ENCODE measurements at regions not wholly inside any gene's neighbourhood (a gene's known extent, or its start where the extent isn't known, plus 50 kb on each side); places are given as distances from the start of the nearest gene placed in this dataset.

DNA sequence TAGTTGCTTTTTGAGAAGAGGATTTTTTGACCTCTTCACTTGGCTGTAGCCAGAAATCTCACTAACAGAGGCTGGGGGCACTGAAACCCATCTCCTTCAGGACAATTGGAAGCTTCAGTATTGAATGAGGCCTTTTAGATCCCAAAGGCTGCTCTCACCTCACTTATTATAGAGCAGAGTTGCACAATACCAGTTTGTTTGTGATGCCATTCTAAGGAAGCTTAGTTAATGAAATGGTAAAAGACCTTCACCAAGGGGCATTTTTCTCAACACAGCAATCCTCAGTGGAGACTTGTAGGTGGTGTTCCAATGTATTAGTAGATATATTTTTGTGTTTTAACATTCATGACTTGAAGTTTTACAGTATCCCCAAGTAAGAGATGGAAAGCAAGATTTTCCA lies 71.0 kb upstream of the RFX8 start (continued):
- TF ChIP-seq, protein P1, sequence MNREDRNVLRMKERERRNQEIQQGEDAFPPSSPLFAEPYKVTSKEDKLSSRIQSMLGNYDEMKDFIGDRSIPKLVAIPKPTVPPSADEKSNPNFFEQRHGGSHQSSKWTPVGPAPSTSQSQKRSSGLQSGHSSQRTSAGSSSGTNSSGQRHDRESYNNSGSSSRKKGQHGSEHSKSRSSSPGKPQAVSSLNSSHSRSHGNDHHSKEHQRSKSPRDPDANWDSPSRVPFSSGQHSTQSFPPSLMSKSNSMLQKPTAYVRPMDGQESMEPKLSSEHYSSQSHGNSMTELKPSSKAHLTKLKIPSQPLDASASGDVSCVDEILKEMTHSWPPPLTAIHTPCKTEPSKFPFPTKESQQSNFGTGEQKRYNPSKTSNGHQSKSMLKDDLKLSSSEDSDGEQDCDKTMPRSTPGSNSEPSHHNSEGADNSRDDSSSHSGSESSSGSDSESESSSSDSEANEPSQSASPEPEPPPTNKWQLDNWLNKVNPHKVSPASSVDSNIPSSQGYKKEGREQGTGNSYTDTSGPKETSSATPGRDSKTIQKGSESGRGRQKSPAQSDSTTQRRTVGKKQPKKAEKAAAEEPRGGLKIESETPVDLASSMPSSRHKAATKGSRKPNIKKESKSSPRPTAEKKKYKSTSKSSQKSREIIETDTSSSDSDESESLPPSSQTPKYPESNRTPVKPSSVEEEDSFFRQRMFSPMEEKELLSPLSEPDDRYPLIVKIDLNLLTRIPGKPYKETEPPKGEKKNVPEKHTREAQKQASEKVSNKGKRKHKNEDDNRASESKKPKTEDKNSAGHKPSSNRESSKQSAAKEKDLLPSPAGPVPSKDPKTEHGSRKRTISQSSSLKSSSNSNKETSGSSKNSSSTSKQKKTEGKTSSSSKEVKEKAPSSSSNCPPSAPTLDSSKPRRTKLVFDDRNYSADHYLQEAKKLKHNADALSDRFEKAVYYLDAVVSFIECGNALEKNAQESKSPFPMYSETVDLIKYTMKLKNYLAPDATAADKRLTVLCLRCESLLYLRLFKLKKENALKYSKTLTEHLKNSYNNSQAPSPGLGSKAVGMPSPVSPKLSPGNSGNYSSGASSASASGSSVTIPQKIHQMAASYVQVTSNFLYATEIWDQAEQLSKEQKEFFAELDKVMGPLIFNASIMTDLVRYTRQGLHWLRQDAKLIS (CRISPR knock-in tag; IDR thresholded peaks at IDR 0.05), result no peak
- TF ChIP-seq SREBF1 (IDR thresholded peaks at IDR 0.05; ENCODE audit: borderline replicate concordance, low read depth, low read length) (no peak), HDAC1 (IDR thresholded peaks at IDR 0.05) (no peak), SUPT5H (IDR thresholded peaks at IDR 0.05) (no peak), SNRNP70 (optimal IDR thresholded peaks at IDR 0.05; ENCODE audit: low read depth, low read length) (no peak), ZNF583 (CRISPR knock-in tag; IDR thresholded peaks at IDR 0.05) (no peak), ZNF311 (CRISPR knock-in tag; IDR thresholded peaks at IDR 0.05) (no peak), NFE2 (IDR thresholded peaks at IDR 0.05; ENCODE audit: low read depth) (no peak), PML (IDR thresholded peaks at IDR 0.05; ENCODE audit: low read length) (no peak)
- TF ChIP-seq, protein P2, sequence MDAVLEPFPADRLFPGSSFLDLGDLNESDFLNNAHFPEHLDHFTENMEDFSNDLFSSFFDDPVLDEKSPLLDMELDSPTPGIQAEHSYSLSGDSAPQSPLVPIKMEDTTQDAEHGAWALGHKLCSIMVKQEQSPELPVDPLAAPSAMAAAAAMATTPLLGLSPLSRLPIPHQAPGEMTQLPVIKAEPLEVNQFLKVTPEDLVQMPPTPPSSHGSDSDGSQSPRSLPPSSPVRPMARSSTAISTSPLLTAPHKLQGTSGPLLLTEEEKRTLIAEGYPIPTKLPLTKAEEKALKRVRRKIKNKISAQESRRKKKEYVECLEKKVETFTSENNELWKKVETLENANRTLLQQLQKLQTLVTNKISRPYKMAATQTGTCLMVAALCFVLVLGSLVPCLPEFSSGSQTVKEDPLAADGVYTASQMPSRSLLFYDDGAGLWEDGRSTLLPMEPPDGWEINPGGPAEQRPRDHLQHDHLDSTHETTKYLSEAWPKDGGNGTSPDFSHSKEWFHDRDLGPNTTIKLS (IDR thresholded peaks at IDR 0.05; ENCODE audit: borderline replicate concordance, low read depth), result no peak
- TF ChIP-seq, protein P3, sequence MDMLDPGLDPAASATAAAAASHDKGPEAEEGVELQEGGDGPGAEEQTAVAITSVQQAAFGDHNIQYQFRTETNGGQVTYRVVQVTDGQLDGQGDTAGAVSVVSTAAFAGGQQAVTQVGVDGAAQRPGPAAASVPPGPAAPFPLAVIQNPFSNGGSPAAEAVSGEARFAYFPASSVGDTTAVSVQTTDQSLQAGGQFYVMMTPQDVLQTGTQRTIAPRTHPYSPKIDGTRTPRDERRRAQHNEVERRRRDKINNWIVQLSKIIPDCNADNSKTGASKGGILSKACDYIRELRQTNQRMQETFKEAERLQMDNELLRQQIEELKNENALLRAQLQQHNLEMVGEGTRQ (CRISPR knock-in tag; IDR thresholded peaks at IDR 0.05), result no peak
